ENCODE measurements at regions not wholly inside any gene's neighbourhood (a gene's known extent, or its start where the extent isn't known, plus 50 kb on each side); places are given as distances from the start of the nearest gene placed in this dataset.
"Not testable (repeated sequence)": the region's sequence is repeated elsewhere in the genome, so short reads cannot be mapped to it uniquely, and the experiment has no call there.

GRCh38 chr6:144901412-144901811 lies 616.3 kb downstream of the UTRN start:
- no peak for DNase-seq

DNA sequence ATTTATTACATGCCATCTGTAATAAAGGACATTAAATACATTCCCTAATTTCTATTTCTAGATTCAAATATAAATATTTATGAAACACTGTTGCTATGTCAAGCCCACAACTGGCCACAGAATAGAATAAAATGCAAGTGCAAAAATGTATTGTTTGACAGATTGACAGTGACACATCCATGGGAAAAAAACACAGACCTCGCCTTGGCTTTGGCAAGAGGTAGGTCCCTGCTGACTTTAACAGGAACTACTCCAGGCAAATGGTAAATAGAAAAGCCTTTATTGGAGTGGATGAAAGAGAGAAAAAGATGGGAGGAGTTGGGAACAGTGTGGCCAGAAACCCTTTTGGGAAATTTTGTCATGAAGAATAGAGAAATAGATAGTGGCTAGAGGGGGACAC lies 622.9 kb downstream of the UTRN start:
- DNase-seq = no peak

GRCh38 chr6:144909753-144910285 lies 624.7 kb downstream of the UTRN start:
- DNase-seq = no peak

DNA sequence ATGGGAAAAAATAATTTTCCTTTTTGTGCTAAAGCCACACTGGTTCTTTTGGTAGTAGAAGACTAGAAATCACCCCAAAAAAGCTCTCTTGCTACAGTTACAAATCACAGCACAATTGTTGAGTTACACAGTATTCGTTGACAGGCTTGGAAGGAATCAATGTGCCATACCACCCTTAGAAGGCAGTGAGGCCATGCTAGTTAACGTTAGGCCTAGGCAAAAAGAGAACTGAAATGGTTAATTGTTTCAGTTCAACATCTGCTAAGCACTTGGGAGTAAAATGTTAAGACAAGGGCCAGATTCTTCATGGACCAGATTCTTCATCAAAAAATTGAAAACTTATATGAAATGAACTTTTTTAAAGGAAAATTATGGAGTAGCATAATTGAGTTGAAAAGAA lies 626.2 kb downstream of the UTRN start:
- DNase-seq = no peak

GRCh38 chr6:144912474-144912873 lies 627.3 kb downstream of the UTRN start:
- no peak for DNase-seq

GRCh38 chr6:144918073-144918472 lies 632.9 kb downstream of the UTRN start:
- no peak for DNase-seq

DNA sequence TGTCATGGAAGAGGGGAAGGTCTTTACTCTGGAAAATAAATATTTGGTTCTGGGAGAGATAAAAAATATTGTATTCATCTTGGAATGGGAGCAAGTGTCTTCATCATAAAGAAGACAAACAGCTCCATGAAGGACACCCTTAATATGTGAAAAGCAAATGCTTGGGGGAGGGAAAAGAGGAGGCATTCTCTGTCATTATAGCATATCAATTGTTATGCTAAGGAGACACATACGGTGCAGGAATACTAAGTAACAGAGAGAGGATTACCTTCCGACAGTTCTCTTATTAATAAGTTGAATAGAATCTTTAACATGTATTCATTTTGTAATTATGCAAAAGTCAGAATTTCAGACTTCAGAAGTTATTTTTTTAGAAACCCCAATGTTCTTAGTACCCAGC lies 634.4 kb downstream of the UTRN start:
- no peak for DNase-seq

DNA sequence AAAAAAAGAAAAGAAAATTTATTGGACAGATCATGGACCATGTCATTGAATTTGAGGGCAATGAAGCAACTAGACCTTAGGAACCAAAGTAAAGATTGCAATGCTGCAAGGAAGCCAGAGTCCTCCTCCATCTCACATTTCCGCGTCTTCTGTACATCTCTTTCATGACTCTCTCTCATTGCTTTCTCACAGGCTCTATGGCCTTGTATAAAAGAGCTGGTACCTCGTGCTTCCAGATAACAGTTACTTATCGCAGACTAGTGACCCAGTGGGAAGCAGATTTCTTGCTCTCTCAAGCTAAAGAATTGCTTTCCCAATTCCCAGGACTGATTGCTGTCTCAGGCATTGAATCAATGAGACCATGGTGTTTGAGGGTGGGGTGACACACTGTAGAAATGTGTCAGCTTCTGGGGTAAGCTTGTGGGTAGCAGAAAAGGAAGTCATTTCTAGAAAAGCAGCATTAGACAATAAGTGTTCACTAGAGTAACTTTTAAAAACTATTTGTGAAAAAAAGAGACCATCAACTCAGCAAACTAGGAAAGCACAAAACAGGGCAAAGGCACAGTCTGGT lies 635.3 kb downstream of the UTRN start:
- DNase-seq = no peak

- DNase-seq = no peak
Measured at GRCh38 chr6:144921206-144921975, 636.3 kb downstream of the UTRN start.

DNA sequence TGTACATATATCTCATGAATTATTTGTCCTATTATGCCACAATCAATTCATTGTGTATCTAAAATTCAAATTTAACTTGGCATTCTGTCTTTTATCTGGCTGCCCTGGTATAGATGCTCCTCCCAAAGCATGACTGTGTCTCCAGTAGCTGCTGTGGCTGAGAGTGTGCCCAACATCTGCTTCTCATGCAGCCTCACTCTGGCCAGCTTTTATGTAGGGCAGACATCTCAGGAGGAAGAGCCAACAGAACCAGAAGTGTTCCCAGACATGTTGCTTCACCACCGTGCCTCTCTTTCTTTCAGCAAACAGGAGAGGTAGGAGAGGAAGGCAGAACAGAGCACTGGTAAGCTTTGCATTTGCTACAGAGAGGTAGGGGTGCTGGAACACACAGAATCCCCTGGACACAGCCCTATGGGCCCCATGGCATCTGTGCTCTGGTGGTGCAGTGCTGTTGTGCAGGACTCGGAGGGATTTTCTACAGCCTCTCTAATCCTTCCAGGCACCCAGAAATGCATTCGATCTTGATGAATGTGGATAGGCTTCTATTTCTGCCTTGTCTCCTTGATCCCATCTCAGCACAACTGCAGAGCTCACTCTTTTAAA lies 637.1 kb downstream of the UTRN start:
- DNase-seq = no peak

- not testable (repeated sequence) for DNase-seq
Measured at GRCh38 chr6:144922771-144923490, 637.8 kb downstream of the UTRN start.

GRCh38 chr6:144923491-144923787 lies 638.3 kb downstream of the UTRN start:
- not testable (repeated sequence) for DNase-seq

GRCh38 chr6:144928847-144929246 lies 643.7 kb downstream of the UTRN start:
- DNase-seq = no peak

DNA sequence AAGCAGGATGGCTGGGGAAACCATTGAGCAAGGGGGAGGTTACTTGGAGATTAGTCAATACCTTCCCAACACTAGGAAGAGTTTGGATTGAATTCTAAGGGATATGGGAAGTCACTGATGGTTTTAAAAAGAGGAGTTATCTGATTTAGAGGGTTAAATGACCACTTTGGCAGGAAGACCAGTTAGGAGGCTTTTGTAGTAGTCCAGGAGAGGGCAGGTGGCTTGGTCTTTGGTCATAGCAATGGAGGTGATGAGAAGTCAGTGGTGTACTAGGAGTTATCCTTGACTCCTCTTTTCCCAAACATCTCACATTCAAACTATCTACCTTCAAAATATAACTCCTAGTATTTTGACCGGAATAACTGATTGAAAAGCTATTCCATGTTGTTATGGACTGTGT lies 644.1 kb downstream of the UTRN start:
- DNase-seq = no peak

DNA sequence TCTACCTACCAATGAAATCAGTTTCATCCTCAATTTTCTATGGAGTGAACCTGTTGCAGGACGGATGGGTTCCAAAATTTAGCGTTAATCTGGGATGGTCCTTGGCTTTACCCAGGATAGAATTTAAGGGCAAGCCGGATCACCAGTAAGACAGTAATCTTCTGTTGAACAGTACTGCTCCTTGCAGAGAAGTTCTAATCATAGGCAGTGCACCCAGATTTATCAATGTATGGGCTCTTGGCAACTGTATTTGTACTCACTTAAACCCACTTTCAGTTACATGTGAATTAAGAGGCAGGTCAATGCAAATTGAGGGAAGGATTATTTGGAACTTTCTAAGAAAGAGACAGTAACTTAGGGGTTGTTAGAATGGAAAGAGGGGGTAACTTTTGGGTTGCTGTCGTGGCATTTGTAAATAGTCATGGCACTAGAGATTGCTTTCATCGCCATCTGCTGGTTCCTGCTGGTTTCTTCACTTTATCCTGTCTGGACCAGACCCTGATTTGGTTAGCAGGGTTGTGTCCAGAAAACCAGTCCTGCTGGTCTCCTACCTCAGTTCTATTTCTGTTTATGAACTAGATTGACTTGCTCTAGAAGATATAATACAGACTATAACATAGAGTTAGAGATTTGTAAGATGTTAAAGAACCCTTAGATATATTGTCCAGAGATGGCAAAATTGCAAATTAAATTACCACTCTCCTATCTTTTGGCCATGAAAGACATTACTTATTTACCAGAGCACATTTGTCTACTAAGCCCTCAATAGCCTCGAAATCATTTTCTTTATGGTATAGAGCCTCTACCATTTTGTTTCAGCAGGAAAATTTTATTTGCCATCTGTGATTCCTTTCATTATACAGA lies 646.3 kb downstream of the UTRN start:
- peak; percentile 8 for DNase-seq

DNA sequence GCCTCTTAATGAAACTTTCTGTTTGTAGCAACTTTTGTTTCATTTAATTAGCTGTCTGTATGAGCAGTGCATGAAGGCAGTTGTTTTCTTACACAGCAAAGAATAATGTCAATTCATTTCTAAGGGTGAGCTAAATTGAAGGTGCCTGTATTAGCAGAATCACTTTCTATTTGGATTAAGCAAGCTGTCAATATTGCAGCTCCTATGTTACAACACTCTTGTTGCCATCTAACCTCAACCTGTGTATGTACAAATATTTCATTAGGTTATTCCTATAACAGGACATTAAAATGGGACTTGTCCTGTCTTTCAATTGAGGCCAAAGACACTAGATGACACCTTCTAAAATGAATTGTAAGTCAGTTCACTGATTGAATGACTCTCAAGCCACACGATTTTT lies 647.5 kb downstream of the UTRN start:
- DNase-seq = no peak

DNA sequence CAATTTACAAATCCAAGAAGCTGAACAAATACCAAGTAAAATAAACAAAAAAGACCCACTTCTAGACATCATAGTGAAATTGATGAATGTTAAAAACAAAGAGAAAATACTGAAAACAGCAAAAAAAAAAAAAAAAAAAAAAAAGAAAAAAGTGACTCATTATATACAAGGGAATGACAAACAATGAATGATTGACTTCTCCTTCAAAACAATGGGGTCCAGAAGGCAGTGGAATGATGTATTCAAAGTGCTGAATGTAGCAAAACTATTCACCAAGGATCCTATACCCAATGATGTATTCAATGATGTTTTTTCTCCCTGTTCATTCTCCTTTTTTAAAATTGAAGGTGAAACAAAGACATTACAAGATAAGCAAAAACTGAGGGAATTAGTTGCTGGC lies 650.0 kb downstream of the UTRN start:
- DNase-seq = no peak

DNA sequence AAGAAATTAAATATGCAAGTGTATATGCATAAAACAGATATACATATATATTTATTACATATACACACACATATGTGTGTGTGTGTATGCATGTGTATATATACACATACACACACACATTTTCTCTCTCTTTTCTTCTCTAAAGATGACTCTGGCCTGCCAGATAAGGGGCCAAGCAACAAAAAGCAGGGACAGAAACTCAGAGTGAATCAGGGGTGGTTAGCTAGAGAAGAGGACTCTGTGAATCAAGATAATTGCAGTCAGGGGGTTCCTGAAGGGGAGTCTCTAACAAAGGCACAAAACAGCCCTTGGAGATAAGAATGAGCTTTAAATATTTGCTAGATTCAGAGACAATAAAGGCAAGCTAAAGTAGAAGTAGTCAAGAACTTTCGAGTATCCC lies 650.5 kb downstream of the UTRN start:
- no peak for DNase-seq

DNA sequence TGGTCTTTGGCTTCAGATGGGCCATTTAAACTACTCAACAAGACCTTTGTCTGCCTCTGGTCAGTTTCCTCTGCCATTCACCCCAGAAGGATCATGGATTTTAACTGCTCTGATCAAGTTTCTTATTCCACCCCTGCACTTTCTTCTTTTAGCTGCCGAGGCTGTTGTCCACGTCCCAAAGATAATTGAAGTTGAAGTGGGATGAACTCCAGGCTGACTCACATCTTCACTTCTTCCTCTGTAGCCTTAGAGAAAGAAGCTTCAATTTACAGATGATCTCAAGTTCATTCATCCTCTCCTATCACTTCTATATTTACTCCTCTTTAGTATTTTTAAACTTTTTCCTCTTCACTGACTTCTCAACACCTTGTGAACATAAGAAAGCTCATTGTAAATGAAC lies 651.6 kb downstream of the UTRN start:
- DNase-seq = no peak

- DNase-seq = no peak
Measured at GRCh38 chr6:144939921-144940320, 654.8 kb downstream of the UTRN start.

DNA sequence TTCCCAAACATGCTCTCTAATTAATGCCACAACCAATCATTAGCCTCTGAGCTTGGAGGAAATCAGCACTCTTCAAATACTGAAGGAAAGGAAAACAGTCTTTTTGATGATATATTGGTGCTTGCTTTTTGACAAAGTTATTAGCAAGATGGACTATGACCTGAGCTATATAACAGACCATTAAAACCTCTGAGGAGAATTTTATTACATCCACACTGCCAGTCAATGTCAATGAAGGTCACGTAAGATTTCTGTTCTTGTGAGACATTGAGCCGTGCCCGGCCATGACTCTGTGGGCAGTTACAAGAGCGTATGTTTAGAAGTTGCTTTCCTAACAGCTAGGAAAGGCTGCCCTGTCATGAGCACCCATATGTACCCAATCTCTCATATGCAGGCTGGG lies 659.0 kb downstream of the UTRN start:
- DNase-seq = no peak

DNA sequence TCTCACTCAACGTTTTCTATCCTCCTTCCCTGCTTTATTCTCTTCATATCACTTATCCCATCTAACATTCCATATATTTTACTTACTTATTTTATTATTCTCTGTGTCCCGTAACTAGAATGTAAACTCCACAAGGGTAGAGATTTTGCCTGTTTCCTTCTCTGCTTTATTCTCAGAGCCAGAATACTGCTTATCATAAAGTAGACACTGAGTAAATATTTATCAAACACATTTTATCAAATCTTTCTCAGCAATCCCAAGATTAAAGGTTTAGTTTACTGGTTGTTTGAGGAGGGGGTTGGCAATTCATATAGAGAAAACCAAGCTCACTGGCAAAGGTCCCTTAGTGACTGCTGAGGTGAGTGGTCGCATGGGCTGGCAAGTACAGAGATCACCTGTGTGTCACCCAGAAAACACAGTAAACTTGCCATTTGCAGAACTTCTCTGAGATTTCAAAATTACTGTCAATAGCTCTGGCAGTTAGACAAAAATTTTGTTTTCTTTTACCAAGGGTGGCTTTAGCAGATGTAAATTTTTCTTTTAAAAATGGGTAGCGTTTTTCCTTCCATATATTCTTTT lies 662.4 kb downstream of the UTRN start:
- no peak for DNase-seq
